Tibial nerve (tissue), 4 donors: ENCODE measurements at regions not wholly inside any gene's neighbourhood (a gene's known extent, or its start where the extent isn't known, plus 50 kb on each side); places are given as distances from the start of the nearest gene placed in this dataset.
A peak's percentile ranks its signal among the peaks of the same experiment; 100 is the strongest.

ENCODE experiments used
- DNase-seq, 2 donors: peaks; one replicate each; pipeline ENCODE4 v3.0.0-alpha.2; 2019; ENCODE audit warnings: low spot score in 2 of 2
- H3K27ac ChIP-seq, 4 donors: fragments of 200-600 bp; sonication (generic) in 3 of 4; one replicate each; pipeline ENCODE4 v1.5.1; 2017 to 2019; ENCODE audit warnings: mild to moderate bottlenecking in 1 of 4
- H3K27me3 ChIP-seq, 2 donors: fragments of 200-600 bp; sonication (generic) in 1 of 2; one replicate each; pipeline versions ENCODE4 v1.5.1 to v1.6.0; 2017 to 2019
- H3K36me3 ChIP-seq, 3 donors: fragments of 200-600 bp; sonication (generic); one replicate each; pipeline ENCODE4 v1.5.1; 2018 to 2019
- H3K4me1 ChIP-seq, 4 donors: fragments of 200-600 bp; sonication (generic) in 3 of 4; one replicate each; pipeline ENCODE4 v1.5.1; 2017 to 2019
- H3K4me3 ChIP-seq, 4 donors: fragments of 200-600 bp; sonication (generic) in 3 of 4; one replicate each; pipeline ENCODE4 v1.5.1; 2017 to 2019; ENCODE audit warnings: mild to moderate bottlenecking in 1 of 4, moderate library complexity in 1 of 4
- H3K9me3 ChIP-seq, 4 donors: fragments of 200-600 bp; sonication (generic) in 3 of 4; one replicate each; pipeline ENCODE4 v1.5.1; 2017 to 2019
- CTCF ChIP-seq, 5 experiments: fragments of 200-600 bp in 3 of 5; fragments of 450-650 bp in 2 of 5; sonication (generic) in 3 of 5; IDR thresholded peaks; one replicate each; pipeline ENCODE4 v1.5.1; 2016 to 2019; ENCODE audit warnings: antibody characterized with exemption in 5 of 5, mild to moderate bottlenecking in 3 of 5, moderate library complexity in 2 of 5
- EP300 ChIP-seq, 2 donors: sonication (generic); formaldehyde crosslinking; IDR thresholded peaks; one replicate each; pipeline ENCODE4 v1.6.1; 2017; ENCODE audit warnings: antibody characterized with exemption in 2 of 2, mild to moderate bottlenecking in 1 of 2
- POLR2A ChIP-seq, 2 donors: fragments of 450-650 bp; IDR thresholded peaks; one replicate each; pipeline ENCODE4 v1.6.1; 2017; ENCODE audit warnings: antibody characterized with exemption in 2 of 2, mild to moderate bottlenecking in 2 of 2, moderate library complexity in 2 of 2
- WGBS, 2 donors: methylation state at CpG; one replicate each; pipeline ENCODE4 v1.1.5; 2018; 5-methylcytosine and 5-hydroxymethylcytosine counted together

- H3K9me3 ChIP-seq: no peaks in the 10 kb centered on the region
- no peaks in the 10 kb centered on the region for H3K36me3 ChIP-seq
- H3K27me3 ChIP-seq: no peaks in the 10 kb centered on the region
- TF ChIP-seq EP300 (IDR thresholded peaks at IDR 0.05) (no peak), POLR2A (IDR thresholded peaks at IDR 0.05) (no peak), CTCF (IDR thresholded peaks at IDR 0.05) (no peak)
- H3K4me3 ChIP-seq: no peak overlapping the region
- no peak overlapping the region for H3K27ac ChIP-seq
- H3K4me1 ChIP-seq: no peaks in the 10 kb centered on the region
- WGBS, 2 donors: 82 to 89% methylated on average over 4 of the region's 4 CpGs
- no peak for DNase-seq
Observed at GRCh38 chr14:58849601-58850000, 211.8 kb downstream of the DACT1 start.

- Histone ChIP-seq H3K36me3 (no peaks in the 10 kb centered on the region), H3K27ac (no peak overlapping the region), H3K9me3 (no peaks in the 10 kb centered on the region), H3K4me1 (no peaks in the 10 kb centered on the region), H3K4me3 (no peak overlapping the region), H3K27me3 (no peaks in the 10 kb centered on the region)
- no peak for TF ChIP-seq EP300 (IDR thresholded peaks at IDR 0.05)
- TF ChIP-seq POLR2A (IDR thresholded peaks at IDR 0.05): no peak
- TF ChIP-seq CTCF (IDR thresholded peaks at IDR 0.05): no peak
- WGBS, 2 donors: 55 to 56% methylated on average over 1 of the region's 1 CpG
- DNase-seq: no peak
Observed at GRCh38 chr14:58850011-58850410, 212.2 kb downstream of the DACT1 start.

GRCh38 chr14:58861586-58861985, 223.8 kb downstream of the DACT1 start:
- peaks cover 0 to 33% (median 1%) of the 10 kb centered on the region in 4 donors for H3K9me3 ChIP-seq
- DNase-seq: no peak

GRCh38 chr14:58862416-58863160, 224.8 kb downstream of the DACT1 start:
- Histone ChIP-seq H3K4me3 (no peak overlapping the region), H3K27ac (no peak overlapping the region), H3K4me1 (peaks cover 0 to 20% (median 0%) of the 10 kb centered on the region in 4 donors), H3K36me3 (no peaks in the 10 kb centered on the region), H3K27me3 (no peaks in the 10 kb centered on the region), H3K9me3 (peaks cover 0 to 29% (median 1%) of the 10 kb centered on the region in 4 donors)
- DNase-seq: no peak
- 71 to 80% methylated on average over 2 of the region's 2 CpGs for WGBS, 2 donors
- TF ChIP-seq EP300 (IDR thresholded peaks at IDR 0.05) (no peak), CTCF (IDR thresholded peaks at IDR 0.05) (no peak), POLR2A (IDR thresholded peaks at IDR 0.05) (no peak)

More at GRCh38 chr14:58861586-58861985, 223.8 kb downstream of the DACT1 start:
- H3K4me1 ChIP-seq: peaks cover 0 to 20% (median 0%) of the 10 kb centered on the region in 4 donors
- no peaks in the 10 kb centered on the region for H3K27me3 ChIP-seq
- 21 to 29% methylated on average over 2 of the region's 2 CpGs for WGBS, 2 donors
- no peak for TF ChIP-seq CTCF (IDR thresholded peaks at IDR 0.05)
- no peak for TF ChIP-seq POLR2A (IDR thresholded peaks at IDR 0.05)
- no peak for TF ChIP-seq EP300 (IDR thresholded peaks at IDR 0.05)
- peak overlapping the region in 1 of 4 donors; percentile 16 for H3K27ac ChIP-seq
- H3K4me3 ChIP-seq: no peak overlapping the region
- H3K36me3 ChIP-seq: no peaks in the 10 kb centered on the region

DNA sequence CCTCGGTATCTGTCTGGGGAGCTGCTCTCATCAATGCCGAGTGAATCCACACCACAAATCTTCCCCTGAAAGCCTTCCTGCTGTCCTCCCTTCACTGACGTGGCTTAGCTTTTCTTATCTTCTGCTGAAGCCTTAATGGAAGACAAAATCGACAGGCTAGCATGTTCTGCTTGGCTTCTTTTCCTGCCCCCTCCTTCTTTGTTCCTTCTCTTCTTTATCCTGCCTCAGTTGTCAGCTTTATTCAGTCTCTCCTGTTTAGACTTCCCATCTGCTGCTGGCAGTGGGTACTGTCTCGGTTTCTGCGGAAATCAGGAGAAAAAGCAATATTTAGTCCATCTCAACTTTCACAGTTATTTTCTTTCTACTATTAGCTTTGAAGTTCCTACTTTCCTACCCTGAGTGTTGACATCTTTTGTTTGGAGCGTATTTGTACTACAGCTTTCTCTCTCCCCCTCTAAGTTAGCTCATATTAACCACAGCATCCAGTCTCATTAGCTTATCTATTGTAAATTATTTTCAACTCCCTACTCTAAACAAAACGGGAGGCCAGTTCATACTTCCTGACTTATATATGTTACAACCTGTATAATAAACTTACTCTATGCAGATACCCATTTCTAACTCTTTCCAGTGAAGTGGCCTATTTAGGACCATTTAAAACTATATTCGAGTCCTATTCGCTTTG, 226.0 kb downstream of the DACT1 start:
- H3K4me3 ChIP-seq: no peak overlapping the region
- no peaks in the 10 kb centered on the region for H3K36me3 ChIP-seq
- H3K27me3 ChIP-seq: no peaks in the 10 kb centered on the region
- H3K9me3 ChIP-seq: peaks cover 0 to 16% (median 0%) of the 10 kb centered on the region in 4 donors
- H3K27ac ChIP-seq: no peak overlapping the region
- TF ChIP-seq EP300 (IDR thresholded peaks at IDR 0.05) (no peak), POLR2A (IDR thresholded peaks at IDR 0.05) (no peak), CTCF (IDR thresholded peaks at IDR 0.05) (no peak)
- DNase-seq: no peak
- WGBS, 2 donors: 83 to 89% methylated on average over 10 of the region's 10 CpGs
- peaks cover 0 to 20% (median 0%) of the 10 kb centered on the region in 4 donors for H3K4me1 ChIP-seq
